ENCODE measurements at regions not wholly inside any gene's neighbourhood (a gene's known extent, or its start where the extent isn't known, plus 50 kb on each side); places are given as distances from the start of the nearest gene placed in this dataset.

DNA sequence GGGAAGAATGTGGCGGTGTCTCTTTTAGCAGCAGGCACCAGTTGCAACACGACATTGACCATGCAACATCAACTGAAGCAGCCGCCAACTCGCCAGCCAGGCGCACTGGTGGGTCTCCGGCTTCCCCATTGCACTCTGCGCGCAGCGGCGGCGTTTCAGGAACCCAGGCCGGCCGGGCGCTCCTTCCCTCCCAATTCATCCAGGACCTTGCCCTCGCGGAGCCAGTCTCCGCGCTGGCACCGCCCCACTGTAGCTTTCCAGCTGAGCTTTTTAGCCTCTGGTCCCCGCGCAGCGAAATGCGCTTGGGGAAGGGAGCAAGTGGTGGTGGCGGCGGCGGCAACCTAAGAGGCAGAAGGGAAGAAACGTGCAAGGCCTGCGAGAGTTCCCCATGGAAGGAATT lies 297.9 kb upstream of the RIMS1 start:
- Histone ChIP-seq H3K4me1 (ENCODE audit: insufficient read depth, low read length, poor library complexity, severe bottlenecking) (no peaks in the 10 kb centered on the region), H3K4me2 (ENCODE audit: low read length) (no peak overlapping the region), H3K79me2 (ENCODE audit: insufficient read depth, low read depth, low read length) (no peaks in the 10 kb centered on the region), H3K9me3 (ENCODE audit: low read length) (no peaks in the 10 kb centered on the region), H3K36me3 (ENCODE audit: insufficient read depth, low read length) (no peaks in the 10 kb centered on the region), H4K20me1 (ENCODE audit: insufficient read depth, low read length) (no peaks in the 10 kb centered on the region), H3K4me3 (ENCODE audit: low read depth, low read length, poor library complexity, severe bottlenecking) (no peak overlapping the region), H3K9me2 (ENCODE audit: insufficient read depth, low read length) (no peaks in the 10 kb centered on the region), H3K27ac (ENCODE audit: low read depth, low read length, poor library complexity, severe bottlenecking) (no peak overlapping the region), H2AFZ (ENCODE audit: low read length) (no peak overlapping the region)
- intact Hi-C loops (cut with micrococcal nuclease; ENCODE audit: unreplicated experiment): no loop called here
- POLR2A ChIA-PET: no interaction called here
- DNase-seq (ENCODE audit: low spot score): no peak
- TF ChIP-seq, protein P1, sequence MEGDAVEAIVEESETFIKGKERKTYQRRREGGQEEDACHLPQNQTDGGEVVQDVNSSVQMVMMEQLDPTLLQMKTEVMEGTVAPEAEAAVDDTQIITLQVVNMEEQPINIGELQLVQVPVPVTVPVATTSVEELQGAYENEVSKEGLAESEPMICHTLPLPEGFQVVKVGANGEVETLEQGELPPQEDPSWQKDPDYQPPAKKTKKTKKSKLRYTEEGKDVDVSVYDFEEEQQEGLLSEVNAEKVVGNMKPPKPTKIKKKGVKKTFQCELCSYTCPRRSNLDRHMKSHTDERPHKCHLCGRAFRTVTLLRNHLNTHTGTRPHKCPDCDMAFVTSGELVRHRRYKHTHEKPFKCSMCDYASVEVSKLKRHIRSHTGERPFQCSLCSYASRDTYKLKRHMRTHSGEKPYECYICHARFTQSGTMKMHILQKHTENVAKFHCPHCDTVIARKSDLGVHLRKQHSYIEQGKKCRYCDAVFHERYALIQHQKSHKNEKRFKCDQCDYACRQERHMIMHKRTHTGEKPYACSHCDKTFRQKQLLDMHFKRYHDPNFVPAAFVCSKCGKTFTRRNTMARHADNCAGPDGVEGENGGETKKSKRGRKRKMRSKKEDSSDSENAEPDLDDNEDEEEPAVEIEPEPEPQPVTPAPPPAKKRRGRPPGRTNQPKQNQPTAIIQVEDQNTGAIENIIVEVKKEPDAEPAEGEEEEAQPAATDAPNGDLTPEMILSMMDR (conservative IDR thresholded peaks at IDR 0.05; ENCODE audit: low read length): no peak
- TF ChIP-seq EZH2phosphoT487 (IDR thresholded peaks at IDR 0.05; ENCODE audit: borderline replicate concordance, low read depth, low read length): no peak
- CTCF ChIA-PET (ENCODE audit: unreplicated experiment): no interaction called here
- BruUV-seq (replicated peaks): no TSS peak

DNA sequence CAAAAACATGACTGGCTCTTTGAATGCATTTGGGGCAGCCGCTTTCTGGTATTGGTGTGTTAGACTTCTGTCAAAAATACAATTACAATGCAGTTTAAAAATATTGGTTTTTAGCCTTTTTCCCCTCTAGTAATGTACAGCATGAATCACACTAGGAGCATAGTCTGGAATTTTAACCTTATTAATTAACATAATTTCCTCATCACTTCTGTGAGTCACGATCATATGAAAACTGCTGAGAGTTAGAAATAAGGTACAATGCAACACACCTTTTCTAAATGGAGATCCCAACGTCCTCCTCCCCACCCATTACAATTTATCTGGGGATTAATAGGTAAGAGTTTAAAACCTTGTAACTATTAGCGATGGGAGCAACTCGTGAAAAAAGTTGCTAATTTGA lies 297.1 kb upstream of the RIMS1 start:
- ChIA-PET POLR2A (no interaction called here), CTCF (ENCODE audit: unreplicated experiment) (no interaction called here)
- no peaks in the 10 kb centered on the region for H3K79me2 ChIP-seq (ENCODE audit: insufficient read depth, low read depth, low read length)
- BruUV-seq (replicated peaks): no TSS peak
- no peaks in the 10 kb centered on the region for H3K9me3 ChIP-seq (ENCODE audit: low read length)
- no peak overlapping the region for H3K4me2 ChIP-seq (ENCODE audit: low read length)
- intact Hi-C loops (cut with micrococcal nuclease; ENCODE audit: unreplicated experiment): no loop called here
- DNase-seq (ENCODE audit: low spot score): no peak
- no peak overlapping the region for H3K4me3 ChIP-seq (ENCODE audit: low read depth, low read length, poor library complexity, severe bottlenecking)
- no peaks in the 10 kb centered on the region for H3K4me1 ChIP-seq (ENCODE audit: insufficient read depth, low read length, poor library complexity, severe bottlenecking)
- H3K36me3 ChIP-seq (ENCODE audit: insufficient read depth, low read length): no peaks in the 10 kb centered on the region
- no peaks in the 10 kb centered on the region for H4K20me1 ChIP-seq (ENCODE audit: insufficient read depth, low read length)
- no peak overlapping the region for H3K27ac ChIP-seq (ENCODE audit: low read depth, low read length, poor library complexity, severe bottlenecking)
- no peaks in the 10 kb centered on the region for H3K9me2 ChIP-seq (ENCODE audit: insufficient read depth, low read length)
- TF ChIP-seq EZH2phosphoT487 (IDR thresholded peaks at IDR 0.05; ENCODE audit: borderline replicate concordance, low read depth, low read length): no peak
- TF ChIP-seq, protein P1 (conservative IDR thresholded peaks at IDR 0.05; ENCODE audit: low read length): no peak
- H2AFZ ChIP-seq (ENCODE audit: low read length): no peak overlapping the region

DNA sequence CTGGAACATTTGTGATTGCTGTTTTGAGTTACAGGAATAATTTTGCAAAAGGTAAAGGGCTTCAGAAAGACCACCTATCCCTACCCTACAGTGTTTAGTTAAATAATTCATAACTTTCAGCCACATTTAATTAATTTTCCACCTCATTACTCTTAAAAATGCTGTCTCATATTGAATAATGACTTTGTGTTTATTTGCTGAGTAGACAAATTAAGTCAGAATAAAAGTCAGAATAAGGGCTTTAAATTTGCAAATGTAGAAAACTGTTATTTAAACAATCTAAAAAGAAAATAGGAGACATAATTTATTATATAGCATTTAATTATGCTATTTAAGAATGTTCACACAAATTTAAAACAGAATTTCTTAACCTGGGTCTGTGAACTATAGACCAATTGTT lies 293.7 kb upstream of the RIMS1 start:
- intact Hi-C loops (cut with micrococcal nuclease; ENCODE audit: unreplicated experiment): no loop called here
- H3K27ac ChIP-seq (ENCODE audit: low read depth, low read length, poor library complexity, severe bottlenecking): no peak overlapping the region
- no peaks in the 10 kb centered on the region for H3K9me2 ChIP-seq (ENCODE audit: insufficient read depth, low read length)
- ChIA-PET CTCF (ENCODE audit: unreplicated experiment) (no interaction called here), POLR2A (no interaction called here)
- no peak for TF ChIP-seq EZH2phosphoT487 (IDR thresholded peaks at IDR 0.05; ENCODE audit: borderline replicate concordance, low read depth, low read length)
- TF ChIP-seq, protein P1 (conservative IDR thresholded peaks at IDR 0.05; ENCODE audit: low read length): no peak
- no peaks in the 10 kb centered on the region for H3K4me1 ChIP-seq (ENCODE audit: insufficient read depth, low read length, poor library complexity, severe bottlenecking)
- no peak overlapping the region for H3K4me3 ChIP-seq (ENCODE audit: low read depth, low read length, poor library complexity, severe bottlenecking)
- no peaks in the 10 kb centered on the region for H3K79me2 ChIP-seq (ENCODE audit: insufficient read depth, low read depth, low read length)
- BruUV-seq (replicated peaks): no TSS peak
- H3K9me3 ChIP-seq (ENCODE audit: low read length): no peaks in the 10 kb centered on the region
- H3K36me3 ChIP-seq (ENCODE audit: insufficient read depth, low read length): no peaks in the 10 kb centered on the region
- H2AFZ ChIP-seq (ENCODE audit: low read length): no peak overlapping the region
- H4K20me1 ChIP-seq (ENCODE audit: insufficient read depth, low read length): no peaks in the 10 kb centered on the region
- no peak for DNase-seq (ENCODE audit: low spot score)
- H3K4me2 ChIP-seq (ENCODE audit: low read length): no peak overlapping the region
